Right renal pelvis (tissue), 4 donors: ENCODE measurements at regions not wholly inside any gene's neighbourhood (a gene's known extent, or its start where the extent isn't known, plus 50 kb on each side); places are given as distances from the start of the nearest gene placed in this dataset.
A peak's percentile ranks its signal among the peaks of the same experiment; 100 is the strongest.

ENCODE experiments used
- DNase-seq, 4 donors: peaks; one replicate each; pipeline ENCODE4 v3.0.0-alpha.2; 2013; ENCODE audit warnings: low read depth in 4 of 4, low spot score in 3 of 4, missing footprints in 1 of 4

DNA sequence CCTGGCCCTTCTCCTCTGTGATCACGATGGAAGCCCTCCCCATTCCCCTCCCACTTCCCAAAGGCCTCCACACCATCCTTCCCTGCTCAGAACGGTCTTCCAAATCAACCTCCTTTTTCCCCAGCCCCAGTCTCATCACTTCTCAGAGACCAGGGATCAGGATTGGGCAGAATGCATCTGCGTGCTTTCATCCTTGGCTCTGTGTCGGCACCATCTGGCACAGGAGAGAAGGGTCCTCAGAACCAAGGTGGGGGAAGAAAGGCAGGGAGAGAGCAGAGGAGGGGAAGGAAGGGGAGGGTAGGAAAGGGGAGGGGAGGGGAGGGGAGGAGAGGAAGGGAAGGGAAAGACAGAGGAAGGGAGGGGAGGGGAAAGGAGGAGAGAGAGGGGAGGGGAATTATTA is 52.4 kb upstream of the FICD start:
- DNase-seq = no peak

DNA sequence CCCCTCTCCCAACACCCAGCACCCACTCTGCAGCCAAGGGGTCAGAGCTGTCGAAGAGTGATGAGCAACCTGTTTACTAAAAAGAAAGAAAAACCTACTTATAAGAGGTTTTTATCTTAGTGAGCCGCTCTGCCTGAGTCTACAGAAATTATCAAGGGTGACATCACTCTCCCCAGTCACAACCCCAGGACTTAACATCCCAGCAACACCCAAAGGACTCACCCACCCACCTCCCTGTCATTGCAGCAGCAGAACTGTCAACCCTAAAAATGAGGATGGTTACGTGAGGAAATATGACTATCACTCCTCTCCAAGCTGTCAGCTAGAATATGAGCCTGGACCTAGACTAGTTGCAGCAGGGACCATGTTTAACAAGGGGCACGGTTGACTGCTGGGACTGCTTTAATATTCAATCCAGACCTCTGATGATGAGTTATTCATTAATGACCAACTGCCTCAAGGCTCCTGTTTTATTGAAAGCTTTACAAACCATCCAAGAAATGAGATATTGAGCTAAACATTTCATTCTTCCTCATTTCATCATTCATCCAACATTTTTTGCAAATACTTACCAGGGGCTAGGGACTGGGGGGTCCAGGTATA is 53.9 kb upstream of the FICD start:
- DNase-seq = peak in 1 of 4 donors; percentile 40

DNA sequence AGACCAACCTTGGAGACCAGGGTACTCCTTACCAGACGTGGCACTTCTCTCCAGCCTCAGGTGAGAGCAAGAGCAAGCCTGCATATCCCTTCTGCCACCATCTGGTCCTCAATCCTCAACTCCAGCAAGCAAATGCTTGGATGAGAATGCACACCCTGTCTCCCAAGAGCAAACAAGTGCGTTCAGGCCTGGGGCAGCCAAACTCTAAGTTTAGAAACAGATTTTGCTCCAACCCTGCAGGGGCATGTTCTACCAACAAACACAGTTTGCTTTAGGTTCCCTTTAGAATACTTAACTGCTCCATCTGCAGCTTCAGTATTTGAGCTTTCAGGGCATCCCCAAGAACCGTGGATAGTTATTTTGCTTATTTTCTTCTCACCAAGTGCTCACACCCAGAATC is 55.9 kb upstream of the FICD start:
- no peak for DNase-seq

DNA sequence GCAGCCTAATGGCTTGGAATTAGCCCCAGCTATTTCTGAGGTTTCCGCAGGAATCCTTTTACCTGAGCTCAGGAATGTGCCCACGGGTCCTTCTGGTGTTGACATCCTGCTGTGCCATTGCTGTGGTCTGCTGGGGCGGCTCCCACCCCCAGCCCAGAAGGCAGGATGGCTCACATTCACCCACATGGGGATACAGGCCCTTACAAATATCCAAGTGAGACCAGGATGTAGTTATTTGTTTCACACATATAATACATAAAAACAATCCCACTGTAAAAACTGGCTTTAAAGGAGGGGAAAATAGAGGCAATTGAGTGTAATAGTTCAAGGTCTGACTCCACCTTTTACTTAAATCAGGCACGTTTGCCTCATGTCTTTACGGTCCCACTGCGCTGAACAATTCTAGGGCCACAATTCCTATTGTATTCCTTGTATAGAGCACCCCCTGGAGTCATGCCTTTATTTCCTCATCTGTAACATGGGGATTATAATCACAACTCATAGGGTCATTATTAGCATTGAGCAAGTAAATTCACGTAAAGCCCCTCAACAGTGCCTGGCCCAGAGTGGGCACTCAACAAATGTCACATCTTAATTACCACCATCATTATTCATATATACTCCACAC is 57.2 kb upstream of the FICD start:
- DNase-seq = no peak

DNA sequence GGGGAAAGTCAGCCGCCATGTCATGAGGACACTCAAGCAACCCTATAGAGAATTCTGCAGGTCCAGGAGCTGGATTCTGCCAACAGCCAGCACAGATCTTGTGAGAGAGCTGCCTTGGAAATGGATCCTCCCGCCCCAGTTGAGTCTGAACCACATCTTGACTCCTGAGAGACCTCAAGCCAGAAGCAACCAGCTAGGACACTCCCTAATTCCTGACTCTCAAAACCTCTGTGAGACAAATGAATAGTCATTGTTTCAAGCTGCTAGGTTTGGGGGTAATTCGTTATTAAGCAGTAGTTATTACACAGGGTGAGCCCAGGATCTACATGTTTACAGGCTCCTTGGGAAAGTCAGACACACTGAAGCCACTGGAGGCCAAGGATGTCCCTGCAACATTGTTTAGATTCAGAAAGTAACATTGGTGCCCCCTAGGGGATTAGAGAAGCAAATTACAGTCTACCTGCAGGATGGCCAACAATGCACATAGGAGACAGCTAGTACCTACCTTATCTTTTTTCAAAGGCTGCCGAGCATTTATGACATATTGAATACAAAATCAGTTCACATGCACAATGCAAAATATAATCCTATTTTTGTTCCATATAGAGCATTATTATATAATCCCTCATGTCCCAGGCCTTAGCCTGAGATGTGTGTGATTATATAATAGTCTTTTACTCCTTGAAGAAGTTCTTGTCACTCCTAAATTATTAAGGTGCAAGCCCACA is 57.9 kb upstream of the FICD start:
- DNase-seq = peak in 1 of 4 donors; percentile 36

DNA sequence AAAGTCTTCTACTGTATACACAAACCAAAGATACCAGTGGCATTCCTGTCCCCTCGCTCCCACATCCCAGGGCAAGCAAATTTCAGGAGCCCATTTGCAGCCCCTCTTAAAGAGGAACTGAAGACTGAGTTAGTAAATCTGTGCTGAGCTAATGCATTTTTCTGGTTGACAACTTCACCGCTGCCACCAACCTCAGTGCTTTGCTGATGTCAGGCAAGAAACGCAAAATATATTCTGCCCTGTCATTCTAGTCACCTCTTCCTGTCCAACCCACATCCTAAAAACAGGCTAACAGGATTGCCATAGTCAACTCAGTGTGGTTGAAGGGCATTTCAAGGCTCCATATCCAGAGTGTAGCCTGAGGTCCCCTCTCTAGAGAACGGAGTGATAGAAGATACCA is 59.4 kb upstream of the FICD start:
- DNase-seq = no peak

DNA sequence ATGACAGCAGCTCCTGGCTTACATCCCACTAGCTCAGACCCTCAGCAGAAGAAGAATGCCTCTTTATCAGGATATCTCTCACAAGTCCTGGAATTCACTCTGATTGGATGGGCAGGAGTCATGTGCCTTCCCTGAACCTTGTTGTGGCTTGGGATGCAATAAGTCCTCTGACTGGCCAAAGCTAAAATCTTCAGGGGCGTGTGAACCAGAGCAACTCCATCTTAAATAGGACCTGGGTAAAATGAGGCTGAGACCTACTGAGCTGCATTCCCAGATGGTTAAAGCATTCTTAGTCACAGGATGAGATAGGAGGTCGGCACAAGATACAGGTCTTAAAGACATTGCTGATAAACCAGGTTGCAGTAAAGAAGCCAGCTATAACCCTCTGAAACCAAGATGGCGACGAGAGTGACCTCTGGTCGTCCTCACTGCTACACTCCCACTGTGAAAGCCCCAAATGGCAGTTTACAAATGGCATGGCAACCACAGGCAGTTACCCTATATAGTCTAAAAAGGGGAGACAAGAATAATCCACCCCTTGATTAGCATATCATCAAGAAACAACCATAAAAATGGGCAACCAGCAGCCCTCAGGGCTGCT is 60.4 kb upstream of the FICD start:
- DNase-seq = no peak

DNA sequence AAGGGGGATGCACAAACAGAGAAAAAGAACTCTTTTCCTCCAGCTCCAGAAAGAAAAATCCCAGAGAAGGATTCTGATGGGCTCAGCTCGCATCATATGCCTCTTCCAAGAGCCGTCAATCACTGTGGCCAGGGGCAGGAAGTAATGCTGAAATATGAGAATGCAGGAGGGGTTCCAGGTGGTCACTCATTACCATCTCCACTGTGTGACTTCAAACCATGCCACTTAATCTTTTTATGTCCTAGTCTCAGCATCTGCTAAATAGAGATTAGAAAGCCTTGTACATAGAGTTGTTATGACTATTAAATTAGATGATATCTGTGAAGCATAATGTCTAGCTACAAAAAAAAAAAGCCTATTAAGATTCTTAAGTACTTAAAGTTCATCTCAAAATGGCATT is 65.6 kb upstream of the FICD start:
- no peak for DNase-seq

DNA sequence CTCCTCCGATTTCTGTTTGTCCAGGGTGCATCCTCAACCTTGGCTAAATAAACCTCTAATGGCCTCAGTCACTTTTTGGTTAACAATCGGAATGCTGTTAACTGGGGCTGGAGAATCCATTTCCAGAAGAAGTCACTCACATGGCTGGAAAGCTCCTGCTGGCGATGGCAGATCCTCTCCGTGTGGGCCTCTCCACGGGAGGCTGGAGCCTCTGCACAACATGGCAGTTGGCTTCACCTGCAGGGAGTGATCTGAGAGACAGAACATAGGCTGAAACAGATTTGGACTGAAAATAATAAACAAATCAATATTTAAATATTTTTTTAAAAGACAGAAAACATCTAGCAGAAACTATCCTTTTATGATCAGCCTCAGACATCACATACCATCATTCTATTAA is 66.8 kb upstream of the FICD start:
- no peak for DNase-seq

DNA sequence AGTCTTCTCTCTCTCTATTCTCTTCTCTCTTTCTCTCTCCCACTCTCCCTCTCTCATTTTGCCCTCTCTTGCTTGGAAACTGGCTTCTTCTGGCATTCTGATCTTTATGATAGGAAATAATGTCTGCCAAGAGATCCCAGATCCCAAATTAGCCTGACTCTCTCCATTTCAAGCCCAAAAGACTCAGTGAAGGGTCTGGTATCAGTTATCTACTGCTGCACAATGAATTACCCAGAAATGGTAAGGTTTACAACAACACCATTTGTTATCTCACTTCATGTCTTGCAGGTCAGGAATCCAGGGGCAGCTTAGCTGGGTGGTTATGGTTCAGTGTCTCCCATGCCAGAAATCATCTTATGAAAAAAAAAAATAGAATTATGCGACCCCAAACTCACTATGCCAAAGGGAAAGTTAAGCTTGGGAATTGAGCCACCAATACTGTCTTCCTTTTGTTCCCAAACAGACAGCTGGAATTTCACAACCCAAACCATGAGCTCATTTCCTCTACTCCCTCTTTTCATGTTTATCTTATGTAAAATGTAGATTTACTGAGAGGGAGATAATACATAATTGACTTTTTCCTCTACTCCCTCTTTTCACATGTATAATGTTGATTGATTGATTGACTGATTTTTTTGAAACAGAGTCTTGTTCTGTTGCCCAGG is 67.8 kb upstream of the FICD start:
- no peak for DNase-seq

DNA sequence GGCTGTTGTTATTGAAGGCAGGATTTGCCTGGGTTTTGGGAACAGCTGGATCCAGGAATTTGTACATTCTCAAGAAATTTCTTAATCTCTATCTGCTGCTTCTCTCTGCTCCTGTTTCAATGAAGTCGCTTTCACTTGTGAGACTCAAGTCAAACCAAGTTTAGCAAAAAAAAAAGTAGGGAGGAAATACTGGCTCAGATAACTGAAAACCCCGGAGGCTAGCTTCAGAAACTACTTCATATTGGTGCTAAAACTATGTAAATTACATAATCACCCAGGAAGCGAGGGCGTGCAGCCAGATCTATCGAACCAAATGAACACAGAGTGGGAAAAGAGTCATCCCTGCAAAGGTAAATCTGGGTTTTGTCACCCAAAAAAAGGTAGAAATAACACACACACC is 68.3 kb upstream of the FICD start:
- DNase-seq = no peak

DNA sequence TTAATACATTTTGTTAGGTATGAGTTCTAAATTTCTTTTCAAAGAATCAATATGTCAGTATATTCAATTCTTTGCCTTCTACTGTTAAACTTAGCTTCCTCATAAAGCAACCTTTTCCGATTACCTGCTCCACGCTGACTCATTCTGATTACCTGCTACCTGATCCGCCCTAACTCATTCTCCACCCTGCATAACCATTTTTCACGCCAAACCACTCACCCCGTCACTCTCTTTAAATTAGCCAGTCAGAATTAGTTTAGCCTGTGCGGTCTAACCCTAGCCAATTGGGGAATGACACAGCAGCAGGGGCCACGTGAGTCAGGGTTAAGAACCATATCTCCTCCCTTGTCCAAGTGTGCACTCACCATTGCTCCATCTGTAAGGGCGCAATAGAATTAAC is 72.2 kb upstream of the FICD start:
- DNase-seq = no peak

DNA sequence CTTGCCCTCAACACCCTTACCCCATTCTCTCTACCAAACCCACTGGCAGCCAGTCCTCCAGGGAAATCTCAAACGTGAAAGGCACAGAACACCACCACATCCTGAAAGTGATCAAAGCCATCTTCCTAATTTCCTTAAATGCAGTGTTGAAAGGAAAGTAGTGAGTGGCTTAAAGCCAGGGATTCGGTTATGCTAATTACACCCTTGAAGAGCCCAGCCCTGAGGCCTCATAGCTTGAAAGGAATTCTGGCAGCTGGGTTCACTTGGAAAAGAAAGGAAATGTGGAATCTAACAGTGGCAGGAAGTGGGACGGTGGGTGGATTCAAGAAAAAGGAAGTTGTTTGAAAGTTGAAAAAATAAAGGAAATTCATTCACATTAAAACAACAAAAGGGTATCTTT is 73.0 kb upstream of the FICD start:
- no peak for DNase-seq

DNA sequence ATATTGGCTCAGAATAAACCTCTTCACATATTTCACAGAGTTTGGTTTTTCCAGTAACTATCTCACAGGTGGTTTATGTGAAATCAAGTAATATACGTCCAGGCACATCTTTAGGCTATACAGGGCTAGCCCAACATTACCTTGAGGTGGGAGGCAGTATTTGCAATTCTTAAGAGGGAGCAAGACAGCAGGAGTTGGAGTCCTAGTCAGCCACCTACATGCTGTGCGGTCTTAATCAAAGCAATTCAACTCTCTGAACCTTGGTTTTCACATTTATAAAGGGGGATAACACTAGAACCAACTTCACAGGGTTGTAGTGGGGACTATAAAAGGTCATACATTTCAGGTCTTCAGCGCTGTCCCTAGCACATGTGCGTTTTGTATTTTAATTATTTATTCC is 73.5 kb upstream of the FICD start:
- DNase-seq = no peak

DNA sequence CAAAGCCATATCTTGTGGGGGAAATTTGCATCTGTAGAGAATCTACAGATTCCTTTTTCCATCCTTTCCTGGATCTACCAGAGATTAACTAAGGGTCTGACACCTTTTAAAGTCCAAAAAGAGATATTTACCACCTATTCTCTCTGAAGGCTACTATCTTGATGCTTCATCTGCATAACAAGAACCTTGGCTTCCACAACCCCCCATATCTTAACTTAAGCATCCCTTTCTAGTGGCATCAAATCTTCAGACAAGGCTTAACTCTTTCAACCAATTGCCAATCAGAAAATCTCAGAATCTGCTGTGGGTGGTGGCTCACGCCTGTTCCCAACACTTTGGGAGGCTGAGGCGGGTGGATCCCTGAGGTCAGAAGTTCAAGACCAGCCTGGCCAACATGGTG is 74.3 kb upstream of the FICD start:
- DNase-seq = no peak

DNA sequence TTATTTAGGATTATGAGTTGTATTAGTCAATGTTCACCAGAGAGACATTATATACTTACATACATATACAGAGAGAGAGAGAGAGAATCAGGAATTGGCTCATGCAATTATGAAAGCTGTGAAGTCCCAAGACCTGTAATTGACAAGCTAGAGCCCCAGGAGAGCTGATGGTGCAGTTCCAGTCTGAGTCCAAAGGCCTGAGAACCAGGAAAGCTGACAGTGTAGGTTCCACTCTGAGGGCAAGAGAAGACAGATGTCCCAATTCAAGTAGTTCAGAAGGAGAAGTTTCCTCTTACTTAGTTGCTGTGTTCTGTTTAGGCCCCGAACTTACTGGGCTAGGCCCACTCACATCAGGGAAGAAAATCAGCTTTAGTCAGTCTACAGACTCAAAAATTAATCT is 76.4 kb upstream of the FICD start:
- no peak for DNase-seq

DNA sequence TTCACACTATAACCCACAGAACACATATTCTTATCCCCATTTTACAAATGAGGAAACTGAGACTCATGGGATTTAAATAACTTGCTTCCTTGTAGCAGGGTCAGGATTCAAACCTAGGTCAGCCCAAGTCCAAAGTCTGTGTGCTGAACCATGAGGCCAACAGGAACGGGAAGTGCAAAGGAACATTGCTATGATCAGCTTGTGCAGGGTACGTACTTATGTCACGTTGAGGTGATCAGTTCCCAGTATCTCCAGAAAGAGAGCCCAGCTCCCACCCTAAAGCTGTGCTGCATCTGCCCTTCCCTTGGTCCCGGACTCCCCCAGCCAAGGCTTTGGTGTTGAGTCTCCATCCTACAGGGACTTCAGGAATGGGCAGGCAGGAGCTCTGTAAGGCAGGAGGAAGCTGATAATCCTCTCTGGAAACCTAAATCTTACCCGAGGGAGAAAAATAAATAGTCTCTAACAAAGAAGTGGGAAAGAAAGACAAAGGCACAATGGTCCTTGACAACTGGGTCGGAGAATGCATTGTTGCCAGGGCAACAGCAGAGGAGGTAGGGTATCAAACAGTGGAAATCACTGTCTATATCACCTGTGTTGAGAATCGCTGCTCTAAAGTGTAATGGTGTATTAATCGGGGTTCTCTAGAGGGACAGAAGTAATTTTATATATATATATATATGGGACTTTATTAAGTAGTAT is 82.5 kb upstream of the FICD start:
- no peak for DNase-seq

DNA sequence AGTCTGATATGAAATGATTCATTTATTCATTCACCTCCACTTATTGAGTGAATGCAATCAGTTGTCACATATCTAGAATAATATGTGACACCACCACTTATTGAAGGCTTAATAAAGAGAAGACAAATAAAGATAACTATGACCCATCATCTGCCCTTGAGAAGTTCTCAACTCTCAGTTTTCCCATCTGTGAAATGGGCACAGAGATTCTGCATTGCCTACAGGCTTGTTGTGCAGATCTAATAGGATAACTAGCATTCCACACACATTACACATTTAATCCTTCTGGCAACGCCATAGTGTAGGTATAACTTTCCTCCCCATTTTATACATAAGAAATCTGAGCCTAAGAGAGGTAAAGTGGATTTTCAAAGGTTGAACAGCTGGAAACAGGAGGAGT is 84.2 kb upstream of the FICD start:
- no peak for DNase-seq

DNA sequence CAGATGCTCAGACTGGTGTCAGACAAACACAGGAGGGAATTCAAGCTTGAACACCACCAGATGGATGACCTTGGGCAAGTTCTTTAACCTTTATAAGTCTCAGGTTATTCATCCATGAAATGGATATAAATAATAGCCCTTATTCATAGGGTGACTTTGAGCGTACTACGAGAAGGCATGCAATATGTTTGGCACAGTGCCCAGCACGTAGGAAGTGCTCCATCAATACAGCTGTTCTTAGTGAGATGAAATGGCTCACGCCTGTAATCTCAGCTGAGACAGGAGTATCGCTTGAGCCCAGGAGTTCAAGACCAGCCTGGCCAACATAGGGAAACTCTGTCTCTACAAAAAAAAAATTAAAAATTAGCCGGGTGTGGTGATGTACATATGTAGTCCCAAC is 84.8 kb upstream of the FICD start:
- no peak for DNase-seq

DNA sequence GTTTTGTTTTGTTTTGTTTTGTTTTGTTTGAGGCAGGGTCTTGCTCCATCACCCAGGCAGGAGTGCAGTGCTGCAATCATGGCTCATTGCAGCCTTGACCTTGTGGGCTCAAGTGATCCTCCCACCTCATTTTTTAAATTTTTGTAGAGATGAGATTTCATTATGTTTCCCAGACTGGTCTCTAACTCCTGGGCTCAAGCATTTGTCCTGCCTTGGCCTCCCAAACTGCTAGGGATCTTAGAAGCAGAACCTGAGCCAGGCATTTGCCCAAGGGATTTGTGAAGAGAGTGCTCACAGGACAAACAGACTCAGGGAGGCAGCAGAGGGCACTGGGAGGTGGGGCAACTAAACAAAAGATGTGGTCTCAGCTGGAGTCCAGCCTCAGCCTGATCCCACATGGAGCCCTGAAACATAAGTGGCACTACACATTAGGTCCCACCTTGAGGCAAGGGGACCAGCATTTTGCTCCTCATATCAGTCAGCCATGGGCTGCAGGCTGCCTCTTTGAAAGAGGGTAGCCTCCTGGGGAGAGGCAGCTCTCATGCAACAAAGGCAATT is 86.2 kb upstream of the CMKLR1 start:
- no peak for DNase-seq

DNA sequence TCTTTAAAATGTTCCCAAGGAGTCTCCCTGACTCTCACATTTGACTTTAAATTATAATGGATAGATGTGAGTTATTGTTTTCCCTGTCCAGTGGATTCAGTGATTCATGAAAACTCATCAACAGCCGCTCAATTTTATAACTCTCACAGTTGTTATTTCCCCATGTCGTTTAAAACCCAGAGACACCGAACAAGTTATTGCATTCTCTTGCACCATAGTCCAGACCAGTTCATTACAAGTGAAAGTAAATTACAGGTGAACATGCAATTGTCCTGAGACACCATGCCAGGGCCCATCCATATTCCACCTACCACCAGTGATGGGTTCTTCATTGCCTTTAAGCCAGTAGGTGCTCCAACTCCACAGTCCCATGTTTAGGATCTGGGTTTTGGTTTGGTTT is 85.7 kb upstream of the CMKLR1 start:
- no peak for DNase-seq
